Activated CD4-positive, alpha-beta T cell treated with anti-CD3 and anti-CD28 coated beads for 4 hours (primary cell): ENCODE measurements at regions not wholly inside any gene's neighbourhood (a gene's known extent, or its start where the extent isn't known, plus 50 kb on each side); places are given as distances from the start of the nearest gene placed in this dataset.
"Not testable (repeated sequence)": the region's sequence is repeated elsewhere in the genome, so short reads cannot be mapped to it uniquely, and the experiment has no call there.

Experiments used
- DNase-seq, 2 donors: peaks; one replicate each; pipeline ENCODE4 v3.0.0-alpha.2; 2020

DNA sequence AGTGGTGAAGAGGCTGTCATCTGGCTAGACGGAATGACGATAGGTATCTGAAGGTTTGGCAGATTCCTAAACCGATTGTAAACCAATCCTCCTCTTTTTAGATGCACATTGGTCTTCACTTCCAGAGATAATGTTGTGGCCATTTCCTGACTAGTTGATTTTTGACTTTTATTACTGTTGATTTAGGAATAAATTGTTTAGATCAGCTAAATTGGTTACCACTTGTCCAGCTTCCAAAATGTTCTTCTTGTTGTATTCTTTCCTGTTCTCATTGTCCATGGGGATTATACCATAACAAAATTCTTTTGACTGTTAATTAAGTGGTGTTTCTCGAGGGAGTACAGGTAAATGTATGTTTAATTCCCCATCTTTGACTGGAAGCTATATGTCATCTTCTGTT is 119.7 kb downstream of the MACROH2A1 start:
- DNase-seq = no peak

DNA sequence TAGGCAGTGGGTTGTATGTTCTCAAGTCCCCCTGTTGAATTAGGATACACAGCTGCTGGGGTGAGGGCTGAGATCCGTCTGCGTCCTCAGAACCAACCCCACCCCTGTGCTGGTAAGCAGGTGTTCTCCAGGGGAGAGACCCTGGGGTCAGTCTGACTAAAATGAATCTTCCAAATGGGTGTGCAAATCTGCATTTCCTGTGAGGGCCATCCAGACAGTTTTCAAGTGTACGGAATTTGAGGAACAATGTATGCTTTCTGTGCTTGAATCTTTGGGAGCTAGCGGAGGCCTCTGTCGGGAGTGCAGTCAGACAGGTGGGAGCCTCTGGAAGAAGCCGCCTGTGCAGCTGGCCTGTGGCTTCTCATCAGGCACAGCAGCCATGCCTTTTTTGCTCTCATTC is 122.9 kb downstream of the MACROH2A1 start:
- DNase-seq = no peak

DNA sequence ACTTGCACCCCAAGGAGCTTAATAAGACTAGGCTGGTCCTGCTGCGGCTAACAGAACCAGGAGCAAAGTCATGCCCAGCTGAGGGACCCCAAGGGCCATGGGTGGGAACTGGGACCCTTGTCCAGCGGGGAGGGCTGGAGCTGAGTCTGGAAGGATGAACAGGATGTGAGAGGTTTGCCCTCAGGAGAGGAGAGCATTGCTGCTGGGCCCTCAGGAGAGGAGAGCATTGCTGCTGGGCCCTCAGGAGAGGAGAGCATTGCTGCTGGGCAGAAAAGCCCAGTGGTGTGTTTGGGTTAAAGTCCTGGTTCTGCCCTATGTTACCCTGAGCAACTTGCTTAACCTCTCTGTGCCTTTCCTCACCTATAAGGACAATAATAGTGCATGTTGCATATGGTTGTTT is 125.8 kb downstream of the MACROH2A1 start:
- DNase-seq = no peak

DNA sequence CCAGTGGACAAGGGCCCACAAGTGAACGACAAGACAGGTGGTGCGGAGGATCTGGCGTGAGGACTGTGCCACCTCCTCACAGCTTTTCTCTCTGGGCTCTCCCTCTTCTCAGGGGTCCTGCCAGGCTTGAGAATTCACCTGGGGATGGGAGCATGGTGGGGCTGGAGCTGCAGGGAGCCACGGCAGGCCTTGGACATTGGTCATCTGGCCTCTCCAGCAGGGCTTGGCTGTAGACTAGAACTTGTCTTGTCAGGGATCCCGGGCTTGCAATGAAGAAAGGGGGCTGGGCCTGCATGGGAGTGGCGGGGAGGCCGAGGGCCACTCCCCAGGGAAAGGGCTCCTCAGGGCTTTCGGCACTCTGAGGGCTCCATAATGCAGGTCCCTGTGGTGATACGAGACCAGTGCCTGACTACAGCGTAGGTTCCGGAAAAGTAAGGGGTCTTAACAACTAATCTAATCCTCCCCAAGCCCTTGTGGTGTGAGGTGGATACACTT is 126.7 kb downstream of the MACROH2A1 start:
- DNase-seq = no peak

DNA sequence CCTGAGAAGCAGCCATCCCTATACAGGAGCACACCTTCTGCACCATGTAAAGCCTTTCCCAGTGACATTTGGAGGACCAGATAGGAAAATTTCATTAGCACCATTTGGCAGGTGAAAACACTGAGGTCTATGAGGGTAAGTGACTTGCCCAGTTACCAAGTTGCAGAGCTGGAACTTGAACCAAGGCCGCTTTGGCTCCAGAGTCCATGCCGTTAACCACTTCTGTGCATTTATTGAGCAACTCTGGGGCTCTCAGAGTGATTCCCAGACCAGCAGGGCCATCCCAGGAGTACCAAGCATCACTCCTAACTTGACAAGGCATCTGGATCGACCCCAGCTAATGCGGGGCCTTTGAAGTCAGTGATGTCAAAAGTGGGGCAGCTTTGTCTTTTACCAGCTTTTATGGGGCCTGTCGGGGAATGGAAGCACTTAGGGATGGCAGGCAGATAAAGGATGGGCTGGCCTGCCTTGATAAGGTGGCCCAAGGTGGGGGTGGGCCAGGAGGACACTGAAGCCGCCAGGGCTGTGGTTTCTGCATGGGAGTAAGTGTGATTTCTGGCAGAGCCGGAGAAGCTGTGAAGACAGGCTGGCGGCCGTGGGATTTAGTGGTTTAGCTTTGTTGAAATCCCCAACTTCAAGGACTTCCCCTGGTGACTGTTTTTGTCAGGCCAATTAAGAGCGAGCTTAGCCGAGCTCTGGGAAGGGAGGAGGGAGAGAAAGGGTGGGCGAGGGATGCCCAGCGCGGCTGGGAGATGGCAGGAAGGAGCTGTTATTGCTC is 127.3 kb downstream of the MACROH2A1 start:
- DNase-seq = no peak

DNA sequence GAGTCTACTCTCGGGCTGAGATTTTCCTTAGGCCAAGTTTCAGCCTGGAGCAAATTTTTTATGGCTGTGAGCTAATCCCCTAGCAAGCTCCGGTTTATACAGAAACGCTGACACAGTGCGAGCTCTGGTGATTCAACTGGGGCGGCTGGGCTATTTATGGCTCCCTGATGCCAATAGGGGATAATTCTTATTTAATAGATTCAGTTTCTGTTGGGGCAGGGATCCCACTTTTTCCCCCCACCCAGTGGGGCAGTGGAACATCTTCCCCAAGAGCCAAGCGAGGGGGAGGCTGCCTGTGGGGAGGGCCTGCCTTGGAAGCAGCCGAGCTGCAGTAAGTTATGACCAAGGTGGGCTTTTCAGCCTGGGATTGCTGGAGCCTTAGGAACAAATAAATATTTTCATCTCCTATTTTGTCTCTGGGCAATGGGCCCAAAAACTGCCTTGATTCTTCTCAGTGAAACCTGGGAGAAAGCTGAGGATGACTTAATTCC is 129.1 kb downstream of the MACROH2A1 start:
- no peak for DNase-seq

DNA sequence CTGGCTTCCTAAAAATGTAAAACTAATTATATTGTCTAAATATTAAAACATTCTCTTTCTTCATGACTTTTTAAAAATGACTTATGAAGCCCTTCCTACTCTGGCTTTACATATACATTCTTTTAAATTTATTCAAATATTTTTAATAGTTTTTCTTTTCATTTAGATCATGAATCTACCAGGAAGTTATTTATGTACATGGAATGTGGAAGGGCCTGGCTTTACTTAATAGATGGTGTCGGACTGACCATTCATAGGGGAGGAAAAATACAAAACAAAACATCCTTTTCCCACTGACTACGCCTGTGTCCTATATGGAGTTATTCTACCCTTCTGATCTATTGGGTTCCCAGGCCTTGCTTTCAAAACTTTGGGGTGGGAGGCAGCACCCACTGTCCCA is 129.8 kb downstream of the MACROH2A1 start:
- no peak for DNase-seq

DNA sequence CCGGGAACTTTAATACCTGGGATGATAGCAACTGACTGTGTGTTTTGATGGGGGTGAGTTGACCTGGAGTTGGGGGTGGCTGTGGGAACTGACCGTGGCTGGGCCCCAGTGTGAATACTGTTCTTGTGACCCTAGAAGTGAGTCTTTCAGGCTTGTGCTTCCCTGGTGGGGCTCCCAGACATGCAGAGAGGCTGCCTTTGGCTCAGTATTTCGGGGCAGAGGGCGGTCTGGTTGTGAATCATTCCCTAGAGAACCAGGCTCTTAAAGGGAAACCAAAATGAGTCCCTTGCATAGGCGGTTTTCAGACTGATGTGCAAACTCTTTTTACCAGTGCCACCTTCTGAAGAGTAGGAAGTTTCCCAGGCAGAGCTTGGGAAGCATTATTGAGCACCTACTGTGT is 132.1 kb downstream of the MACROH2A1 start:
- no peak for DNase-seq

DNA sequence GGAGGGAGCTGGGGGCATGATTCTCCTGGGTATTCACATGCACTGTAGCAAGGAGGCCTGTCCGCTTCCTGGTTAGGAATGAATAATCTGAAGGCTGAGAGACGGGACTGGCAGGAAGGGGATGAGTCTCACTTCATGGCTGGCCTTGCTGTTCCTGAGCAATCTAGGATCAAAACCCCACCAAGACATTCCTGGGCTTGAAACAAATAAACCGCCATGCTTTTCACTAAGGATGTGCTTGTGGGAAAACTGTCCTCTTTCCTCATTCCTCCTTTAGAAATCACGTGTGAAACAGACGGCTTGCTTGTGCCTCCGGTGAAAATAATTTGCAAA is 132.8 kb downstream of the MACROH2A1 start:
- no peak for DNase-seq

DNA sequence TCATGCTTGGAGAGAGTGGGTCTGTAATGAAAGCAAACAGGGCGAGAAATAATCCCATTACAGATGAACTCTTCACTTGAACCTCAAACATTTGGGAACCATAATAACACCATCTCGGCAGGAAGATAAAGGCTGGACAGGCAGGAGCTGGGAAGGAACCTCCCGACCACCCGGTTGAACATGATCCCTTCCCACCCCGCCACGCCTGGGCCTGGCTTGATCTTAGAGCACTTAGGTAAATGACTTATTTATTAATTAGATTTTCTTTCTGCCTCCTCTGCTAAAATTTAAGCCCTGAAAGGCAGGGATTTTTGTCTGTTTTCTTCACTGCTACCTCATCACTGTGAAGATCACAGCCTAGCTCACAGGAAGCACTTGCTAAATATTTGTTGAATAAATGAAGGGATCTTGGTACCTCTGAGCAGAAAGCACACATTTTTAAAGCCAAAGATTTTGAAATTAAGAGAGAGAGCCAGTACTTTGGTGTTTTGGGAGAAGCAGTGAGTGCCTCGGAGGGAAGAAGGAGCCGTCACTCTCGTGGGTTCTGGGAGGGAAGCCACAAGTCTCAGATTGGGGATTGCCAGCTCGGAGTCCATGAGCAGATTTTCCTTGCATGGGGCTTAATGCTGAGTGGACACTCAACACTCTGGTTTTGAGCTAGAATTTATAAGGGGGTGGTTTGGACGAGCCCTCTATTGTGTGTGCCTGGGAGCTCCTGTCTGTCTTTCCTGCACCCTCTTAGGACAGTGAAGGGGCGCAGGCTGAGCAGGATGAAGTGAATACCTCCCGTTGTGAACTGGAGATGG is 133.3 kb downstream of the MACROH2A1 start:
- DNase-seq = no peak

DNA sequence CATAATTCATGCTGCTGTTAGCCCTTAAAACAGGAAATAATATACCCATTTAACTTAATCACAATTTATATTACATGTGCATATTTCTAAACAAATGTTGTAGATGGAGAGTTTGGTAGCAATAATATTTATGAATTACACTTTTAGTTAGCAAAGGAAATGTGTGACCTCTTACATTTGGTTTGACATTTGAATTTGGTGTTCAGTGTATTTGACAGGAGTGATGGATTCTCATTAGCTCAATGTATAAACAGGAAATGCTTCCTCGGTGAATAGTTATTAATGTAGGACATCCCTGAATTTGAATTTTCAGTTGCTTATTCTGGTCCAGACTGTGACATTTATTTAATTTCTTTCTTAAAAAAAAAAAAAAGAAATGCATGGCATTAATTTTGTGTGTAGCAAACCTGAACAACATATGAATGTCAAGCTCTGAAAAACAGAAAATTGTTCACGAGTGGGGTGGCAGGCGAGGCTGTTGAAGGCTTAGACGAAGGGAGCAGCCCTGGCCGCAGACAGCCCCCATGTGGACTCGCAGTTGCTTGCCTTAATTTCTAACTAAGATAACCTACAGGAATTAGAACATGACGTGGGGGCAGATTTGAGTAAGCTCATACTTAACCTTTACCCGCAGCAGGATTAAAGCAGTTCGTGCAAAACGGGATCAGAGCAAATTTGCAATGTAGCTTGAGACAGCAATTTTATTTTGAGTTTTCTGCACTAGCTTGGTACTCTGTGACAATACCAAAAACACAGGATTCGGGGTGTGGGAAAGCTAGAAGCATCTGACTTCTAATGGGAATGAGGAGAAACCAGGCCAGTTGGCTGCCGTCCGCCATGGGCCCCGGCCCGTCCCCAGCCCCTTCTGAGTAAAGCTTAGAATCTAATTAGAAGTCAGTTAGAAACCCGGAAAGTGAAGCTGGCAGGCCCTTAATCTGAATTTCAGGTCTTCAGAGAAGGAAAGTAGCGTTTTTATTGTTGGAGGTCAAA is 134.3 kb downstream of the MACROH2A1 start:
- DNase-seq = no peak

DNA sequence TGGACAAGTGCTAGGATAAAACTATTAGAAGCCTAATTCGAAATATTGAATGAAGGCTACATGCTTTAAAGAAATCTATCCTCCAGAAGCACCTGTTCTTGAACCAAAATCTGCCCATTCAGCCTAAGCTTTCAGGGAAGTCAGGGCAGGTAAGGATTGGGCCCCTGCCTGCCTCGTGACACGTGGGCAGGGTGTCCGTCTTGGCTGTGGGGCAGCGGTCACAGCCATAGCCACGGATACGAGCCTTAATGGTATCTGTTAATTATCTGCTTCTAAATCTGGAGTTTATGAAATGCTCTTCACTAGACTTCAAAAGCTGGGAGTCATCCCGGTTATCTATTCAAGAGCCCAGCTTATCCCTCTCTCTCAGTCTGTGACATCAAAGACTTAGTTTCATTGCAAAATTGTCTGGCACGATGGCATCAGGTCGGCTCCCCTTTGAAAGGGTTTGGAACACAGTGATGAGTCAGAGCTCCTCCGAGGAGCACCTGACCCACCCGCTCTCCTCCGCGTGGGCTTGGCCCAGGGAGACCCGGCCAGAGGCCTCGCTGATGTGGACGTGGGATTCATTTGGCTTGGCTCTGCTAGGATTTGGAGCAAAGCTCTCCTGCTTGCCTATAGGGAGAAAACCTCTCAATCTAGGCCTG is 135.9 kb downstream of the MACROH2A1 start:
- no peak for DNase-seq

DNA sequence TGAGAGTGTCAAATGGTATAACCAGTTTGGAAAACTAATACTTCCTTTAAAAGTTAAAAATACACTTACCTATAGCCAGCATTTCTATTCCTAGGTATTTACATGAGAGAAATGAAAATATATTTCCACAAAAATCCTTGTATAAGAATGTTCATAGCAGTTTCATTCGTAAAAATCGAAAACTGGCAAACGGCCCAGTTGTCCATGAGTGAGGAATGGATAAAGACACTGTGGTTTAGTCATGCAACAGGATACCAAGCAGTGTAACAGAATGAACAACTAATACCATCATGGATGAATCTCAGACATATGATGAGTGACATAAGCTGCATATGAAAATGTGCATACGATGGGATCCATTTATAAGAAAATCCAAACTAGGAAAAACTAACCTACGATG is 136.7 kb downstream of the MACROH2A1 start:
- DNase-seq = no peak

DNA sequence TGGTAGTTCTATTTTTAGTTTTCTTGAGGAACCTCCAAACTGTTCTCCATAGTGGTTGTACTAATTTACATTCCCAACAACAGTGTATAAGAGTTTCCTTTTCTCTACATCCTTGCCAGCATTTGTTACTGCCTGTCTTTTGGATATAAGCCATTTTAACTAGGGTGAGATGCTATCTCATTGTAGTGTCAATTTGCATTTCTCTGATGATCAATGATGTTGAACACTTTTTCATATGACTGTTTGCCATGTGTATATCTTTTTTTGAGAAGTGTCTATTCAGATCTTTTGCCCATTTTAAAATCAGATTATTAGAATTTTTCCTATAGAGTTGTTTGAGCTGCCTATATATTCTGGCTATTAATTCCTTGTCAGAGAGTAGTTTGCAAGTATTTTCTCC is 138.9 kb downstream of the MACROH2A1 start:
- DNase-seq = not testable (repeated sequence)

DNA sequence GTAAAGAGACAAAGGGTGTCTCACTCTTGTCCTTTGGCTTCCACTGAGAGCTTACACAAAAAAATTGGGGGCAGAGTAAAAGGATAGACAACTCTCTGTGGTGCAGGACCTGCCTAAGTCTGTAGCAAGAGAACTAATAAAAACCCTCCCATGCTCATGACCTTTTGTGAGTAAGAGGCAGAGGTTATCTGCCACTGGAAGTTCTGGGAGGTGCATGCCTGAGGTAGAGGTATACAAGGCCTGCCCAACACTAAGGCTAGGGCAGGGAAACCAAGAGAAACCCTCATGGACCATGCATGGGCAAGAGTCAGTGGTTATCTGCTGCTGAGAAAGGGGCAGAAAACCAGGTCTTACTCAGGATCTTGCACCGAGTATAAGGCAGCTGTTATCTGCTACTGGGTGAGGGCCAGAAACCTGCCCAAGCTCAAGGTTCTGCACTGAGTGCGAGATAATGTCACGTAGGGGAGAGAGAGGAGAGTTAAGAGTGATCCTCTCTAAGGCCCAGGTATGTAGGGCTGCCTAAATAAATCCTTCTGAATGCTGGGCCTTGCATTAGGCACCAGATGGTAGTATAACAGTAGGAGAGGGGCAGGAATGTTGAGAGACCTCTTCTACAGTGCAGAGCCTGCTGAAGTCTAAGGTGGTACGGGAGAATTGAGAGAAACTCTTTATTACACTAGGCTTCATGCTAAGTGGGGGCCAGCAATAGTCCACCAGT is 143.4 kb downstream of the MACROH2A1 start:
- no peak for DNase-seq

DNA sequence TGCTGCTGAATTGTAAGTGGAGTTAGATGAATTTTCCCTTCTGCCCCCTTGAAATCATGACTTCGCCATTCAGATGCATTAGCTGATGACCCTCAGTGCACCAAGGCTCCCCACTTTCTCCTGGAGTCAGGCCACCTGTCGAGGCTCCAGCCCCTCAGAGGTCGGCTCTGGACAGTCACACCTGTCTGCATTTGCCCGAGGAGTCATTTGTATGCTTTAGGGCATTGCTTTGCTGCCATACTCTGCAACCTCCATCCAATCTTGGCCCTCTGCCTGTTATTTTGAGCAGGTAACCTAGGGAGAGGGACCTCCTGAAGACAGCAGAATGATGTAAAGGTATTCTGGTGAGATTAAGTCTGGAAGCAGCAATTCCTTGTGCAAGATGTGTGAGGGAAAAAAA is 144.8 kb downstream of the MACROH2A1 start:
- DNase-seq = no peak

DNA sequence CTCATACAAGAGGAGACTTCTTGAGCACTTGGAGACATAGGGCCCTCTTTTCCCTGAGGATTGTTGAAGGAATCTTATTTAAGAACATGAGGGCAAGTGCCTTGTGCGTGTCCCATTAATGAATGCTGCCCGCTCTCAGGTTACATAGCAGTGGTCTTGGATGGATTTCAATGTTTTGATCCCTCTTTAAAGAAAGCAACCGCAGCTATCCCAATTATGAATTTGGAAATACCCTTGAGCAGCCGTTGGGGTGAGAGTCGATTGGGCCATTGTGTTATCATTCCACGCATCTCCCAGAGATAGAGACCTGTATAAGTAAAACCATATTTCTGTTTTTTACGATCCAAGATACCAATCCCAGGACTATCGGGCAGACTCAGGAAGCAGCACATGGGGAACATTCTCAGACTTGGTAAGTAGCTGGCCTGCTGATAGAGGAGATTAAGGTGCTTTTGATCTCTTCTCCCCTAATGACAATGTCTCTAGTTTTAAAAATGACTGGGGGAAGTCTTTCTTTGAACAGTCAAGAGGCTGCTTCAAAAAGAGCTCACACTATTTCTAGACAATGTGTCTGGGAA is 145.3 kb downstream of the MACROH2A1 start:
- DNase-seq = no peak

DNA sequence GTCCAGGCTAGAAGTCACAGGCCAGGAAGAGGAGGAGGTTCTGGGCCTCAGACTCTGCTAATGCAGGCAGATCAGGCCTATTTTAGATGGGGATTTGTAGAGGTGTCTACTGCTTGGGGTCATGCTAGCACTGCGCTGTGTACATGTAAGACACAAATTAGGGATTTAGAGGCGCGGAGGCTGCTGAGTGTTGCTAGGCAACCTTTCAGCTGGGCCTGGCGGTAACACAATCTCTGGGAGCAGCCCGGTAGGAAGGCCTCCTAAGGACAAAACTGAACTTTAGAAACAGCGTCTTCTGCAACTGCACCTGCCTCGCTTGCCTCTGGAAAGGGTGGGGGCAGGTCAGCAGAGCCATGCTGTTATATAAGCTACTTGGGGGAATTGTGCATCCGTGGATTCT is 147.9 kb downstream of the MACROH2A1 start:
- DNase-seq = no peak

DNA sequence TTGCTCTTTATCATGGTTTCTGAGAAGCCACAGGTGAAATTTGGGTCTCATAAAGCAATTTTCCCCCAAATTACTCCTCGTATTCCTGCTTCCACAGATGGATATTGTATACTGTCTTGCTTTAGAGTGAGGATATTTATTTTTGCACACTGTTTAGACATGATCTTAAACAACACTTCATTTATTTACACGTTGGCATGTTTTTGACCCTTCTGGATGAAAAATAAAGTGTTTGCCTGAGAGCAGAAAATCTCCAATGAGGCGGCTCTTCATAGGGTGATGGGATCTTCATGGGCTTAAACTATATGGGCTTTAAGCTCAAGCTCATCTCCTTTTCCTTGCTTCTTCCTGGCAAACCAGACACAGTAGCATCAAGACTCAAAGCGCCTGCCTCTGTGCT is 148.4 kb downstream of the MACROH2A1 start:
- DNase-seq = no peak

DNA sequence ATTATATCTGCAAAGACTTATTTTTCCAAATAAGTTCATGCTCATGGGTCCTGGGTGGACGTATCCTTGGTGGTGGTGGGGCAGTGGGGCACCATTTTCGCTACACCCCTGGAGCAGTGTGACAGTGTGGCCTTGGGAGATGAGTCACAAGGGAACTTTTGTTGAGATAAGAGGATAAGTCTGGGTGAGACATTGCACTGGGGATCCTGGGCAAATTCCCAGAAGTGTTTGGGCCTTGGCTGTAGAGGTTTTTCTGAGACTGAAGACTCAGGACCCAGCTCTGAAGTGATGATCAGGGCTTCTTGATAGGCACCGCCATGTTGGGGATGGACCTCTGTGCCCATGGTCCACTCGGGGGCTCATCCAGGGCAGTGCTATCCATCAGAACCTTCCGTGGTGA is 149.4 kb downstream of the MACROH2A1 start:
- no peak for DNase-seq

DNA sequence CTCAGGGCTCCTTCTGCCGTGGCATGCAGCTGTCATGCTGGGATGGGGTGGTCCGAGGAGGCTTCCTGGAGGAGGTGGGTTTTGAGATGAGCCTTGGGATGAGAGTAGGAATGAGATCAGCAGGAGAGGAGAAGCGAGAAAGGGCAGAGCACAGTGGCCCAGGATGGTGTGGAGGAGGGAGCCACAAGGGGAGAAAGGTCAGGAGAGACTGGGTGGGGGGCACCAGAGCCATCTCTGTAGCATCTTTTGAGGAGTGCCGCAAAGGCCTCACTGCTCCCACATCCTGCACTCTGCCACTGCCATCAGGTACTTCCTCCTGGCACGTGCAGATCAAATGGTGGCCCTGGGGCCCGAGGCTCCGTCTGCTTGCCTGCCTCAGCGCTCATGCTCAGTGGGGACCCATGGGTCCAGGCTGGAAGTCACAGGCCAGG is 150.2 kb downstream of the MACROH2A1 start:
- DNase-seq = no peak
